Head of caudate nucleus (tissue), 42 donors: ENCODE measurements at regions not wholly inside any gene's neighbourhood (a gene's known extent, or its start where the extent isn't known, plus 50 kb on each side); places are given as distances from the start of the nearest gene placed in this dataset.

ENCODE experiments used
- DNase-seq, 42 donors: peaks; one replicate each; pipeline versions ENCODE4 v3.0.0 to v3.0.0-alpha.2; 2020 to 2021; ENCODE audit warnings: mixed read lengths in 7 of 42
- intact Hi-C: fragments of 100-400 bp; cut with DNase I; formaldehyde crosslinking; loops from one replicate; pipeline ENCODE4 v1.15.0; 2022

DNA sequence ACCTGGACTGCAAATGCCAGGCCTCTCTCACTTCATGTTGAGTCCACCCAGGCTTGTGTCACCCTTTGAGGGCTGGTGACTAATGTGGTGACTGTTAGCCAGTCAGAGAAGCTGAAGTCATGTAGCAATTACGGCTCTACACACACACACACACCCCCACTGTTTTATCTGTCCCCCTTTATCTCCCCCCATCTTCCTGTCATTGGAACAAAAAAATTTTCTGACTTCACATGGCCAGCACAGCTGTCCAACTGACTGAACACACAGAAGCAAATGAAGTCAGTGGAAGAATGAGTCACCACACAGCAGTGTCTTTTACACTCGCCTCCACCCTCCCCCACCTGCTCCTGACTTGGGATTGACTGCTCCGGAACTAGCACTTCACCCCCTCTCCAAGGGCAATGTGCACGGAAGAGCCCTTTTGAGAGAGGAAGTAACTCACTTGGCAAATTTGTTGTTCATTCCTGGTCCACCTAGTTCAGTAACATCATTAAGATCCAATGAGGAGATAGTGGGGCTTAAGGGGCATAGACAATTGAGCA is 198.0 kb downstream of the RNF144B start:
- DNase-seq, result peak in 17 of 42 donors; percentile 11 to 71 (median 25)
- intact Hi-C loops, result no loop called here

DNA sequence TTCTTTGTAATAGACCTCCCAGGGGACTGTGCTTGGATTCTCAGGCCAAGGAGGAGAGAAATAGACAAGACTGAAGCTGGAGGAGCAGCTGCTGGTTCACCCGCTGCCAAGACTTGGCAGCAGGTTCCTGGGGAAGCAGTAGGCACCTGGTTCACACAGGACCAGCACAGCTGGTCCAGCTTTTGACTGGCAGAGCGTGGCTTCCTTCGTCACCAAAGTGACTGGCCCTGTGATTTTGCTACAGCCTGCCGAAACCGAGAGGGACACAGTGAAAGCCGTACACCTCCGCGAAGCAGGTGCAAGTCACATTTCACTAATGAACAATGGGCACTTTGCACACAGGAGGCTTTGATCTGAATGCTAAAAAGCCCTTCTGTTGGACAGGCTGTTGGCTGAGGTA is 199.0 kb downstream of the RNF144B start:
- DNase-seq, result no peak
- intact Hi-C loops, result no loop called here

DNA sequence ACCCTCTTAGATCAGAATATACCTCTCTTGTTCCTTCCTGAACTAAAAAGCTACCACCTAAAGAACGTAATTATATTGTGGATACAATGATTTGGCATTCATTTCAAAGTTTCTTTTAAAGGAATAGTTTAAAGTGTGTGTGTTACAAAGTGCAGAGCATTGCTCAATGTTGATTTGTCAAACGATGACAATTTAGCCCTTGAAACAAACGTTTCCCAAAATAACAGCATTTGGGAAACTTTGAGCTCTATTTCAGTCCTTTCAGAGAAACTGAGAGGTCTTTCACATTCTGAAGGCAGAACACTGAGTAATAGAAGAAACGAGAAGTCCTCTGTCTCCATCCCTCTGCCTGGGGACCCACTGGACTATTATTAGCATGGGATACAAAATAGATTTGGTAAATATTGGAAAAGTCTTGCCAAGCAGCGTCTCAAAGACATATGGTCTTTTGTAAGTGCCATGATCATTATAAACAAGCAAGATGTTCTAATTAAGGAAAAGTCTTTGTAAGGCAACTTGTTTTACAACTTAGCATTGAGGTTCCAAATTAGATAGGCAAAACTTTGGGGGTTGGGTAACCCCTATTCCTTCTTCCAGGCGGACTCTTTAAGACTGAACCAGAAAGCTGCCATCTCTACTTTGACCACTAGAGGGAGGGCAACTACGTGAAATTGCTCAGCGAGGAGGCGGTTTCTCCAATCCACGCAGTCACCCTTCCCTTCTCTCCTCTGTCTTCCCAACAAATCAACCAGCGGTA is 208.8 kb downstream of the RNF144B start:
- intact Hi-C loops, result loop anchor here (10.0 kb wide), 1 partner anchor 1259 kb away; no protein-coding TSS in a partner anchor
- peak; percentile 12 to 91 (median 76) for DNase-seq

DNA sequence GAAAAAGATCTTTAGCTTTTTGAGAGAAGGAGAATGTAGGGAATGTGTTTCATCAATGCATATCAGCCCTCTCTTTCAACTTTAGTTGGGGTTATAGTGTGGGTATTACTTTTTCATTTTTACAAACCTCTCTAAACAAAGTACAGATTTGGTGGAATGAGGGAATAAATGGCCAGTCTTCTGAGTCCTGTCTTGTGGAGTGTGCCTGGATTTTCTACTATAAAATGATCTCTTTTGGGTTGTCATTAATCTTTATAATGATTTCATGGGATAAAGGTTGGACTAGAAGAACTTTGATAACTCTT is 209.3 kb downstream of the RNF144B start:
- no peak for DNase-seq
- intact Hi-C loops, result loop anchor here (10.0 kb wide), 1 partner anchor 1258 kb away; no protein-coding TSS in a partner anchor

DNA sequence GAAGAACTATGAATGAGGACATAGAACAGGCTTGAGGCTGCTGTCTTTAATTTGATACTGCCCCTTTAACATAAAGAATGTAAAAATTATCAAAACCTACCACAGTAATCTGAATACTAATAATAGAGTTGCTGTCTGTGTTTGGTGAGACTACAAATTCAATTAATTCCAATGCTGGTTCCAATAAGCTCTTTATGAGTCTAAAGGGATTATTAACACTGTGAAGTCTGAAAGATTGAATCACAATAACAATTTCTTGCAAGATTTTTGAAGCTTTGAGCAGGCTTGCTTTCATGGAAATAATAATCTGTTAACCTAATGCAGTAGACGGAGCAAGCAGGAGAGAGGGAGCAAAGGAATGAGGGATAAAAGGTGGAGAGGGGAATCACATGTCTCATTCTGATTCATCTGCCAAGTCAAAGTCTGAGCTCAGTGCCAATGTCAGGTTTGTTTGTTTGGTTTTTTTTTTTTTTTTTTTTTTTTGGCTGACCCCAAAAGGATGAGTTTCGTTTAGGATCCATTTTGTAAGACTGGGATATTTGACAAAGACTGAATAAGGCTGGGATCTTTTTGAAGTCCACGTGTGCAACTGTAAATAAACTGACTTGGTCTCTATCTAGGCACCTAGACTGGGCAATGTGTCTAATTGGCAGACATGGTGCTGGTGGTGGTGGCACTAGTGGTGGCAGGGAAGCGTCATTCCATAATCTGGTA is 211.6 kb downstream of the RNF144B start:
- DNase-seq, result no peak
- intact Hi-C loops, result loop anchor here (10.0 kb wide), 1 partner anchor 1256 kb away; no protein-coding TSS in a partner anchor

DNA sequence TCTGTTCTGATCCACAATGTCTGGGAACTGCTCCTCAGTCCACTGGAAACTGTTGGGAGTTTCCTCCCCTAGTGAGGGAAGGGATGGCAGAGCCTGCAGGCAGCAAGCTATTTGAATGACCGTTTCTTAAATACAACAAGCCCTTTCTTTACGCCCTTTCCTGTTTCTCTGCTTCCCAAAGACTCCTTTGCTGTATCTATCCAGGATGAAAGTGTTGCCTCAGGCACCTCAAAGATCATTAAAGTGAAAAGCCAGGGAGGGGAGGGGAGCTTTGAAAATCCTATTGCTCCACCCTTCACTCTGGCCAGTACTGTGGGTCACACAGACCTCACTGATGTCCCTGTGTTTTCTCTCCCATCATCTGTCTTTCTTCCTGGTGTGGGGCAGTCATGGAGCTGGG is 213.1 kb downstream of the RNF144B start:
- DNase-seq, result no peak
- intact Hi-C loops, result loop anchor here (10.0 kb wide), 1 partner anchor 1455 kb away; no protein-coding TSS in a partner anchor

DNA sequence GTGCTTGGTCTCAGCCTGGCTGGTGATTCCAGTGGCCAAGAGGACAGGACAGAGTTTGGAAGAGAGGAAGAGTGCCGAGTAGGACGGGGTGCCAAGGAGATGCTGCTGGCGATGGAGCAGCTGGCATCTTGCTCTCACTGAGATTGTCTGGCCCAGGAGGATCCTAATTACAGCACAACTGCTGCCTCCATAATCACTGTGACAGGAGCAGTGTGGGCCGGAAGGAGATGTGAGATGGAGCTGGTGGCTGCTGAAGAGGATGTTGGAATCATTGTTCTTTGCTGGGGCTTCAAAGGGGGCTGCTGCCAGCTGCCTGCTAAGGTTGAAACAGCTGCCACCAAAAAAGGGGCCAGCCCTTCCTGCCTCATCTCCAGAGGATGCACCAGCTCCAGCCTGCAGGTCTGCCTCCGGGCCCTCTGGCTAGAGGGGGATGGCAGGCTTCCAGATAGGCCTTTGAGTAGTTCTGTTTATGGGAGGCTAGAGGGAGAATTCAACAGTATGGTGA is 214.4 kb downstream of the RNF144B start:
- intact Hi-C loops, result loop anchor here (10.0 kb wide), 1 partner anchor 1453 kb away; no protein-coding TSS in a partner anchor
- no peak for DNase-seq

DNA sequence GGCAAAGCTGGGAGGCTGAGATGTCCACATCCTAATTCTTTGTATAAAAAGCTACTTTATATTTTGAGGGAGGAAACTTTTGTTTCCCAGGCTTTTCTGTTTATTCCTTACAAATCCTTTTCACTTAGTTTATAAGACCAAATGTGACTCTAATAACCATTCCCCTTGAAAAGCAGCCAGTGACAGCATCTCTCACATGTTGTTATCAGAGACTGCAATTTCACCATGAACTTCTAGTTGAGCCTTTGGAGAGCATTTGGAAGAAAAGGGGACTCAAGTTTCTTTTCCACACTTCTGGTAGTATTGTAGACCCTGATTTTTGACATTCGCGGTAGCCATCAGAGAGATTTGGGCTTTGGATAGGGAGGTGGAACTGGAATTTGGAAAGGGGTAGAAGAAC is 215.8 kb downstream of the RNF144B start:
- no peak for DNase-seq
- intact Hi-C loops, result loop anchor here (10.0 kb wide), 1 partner anchor 1452 kb away; no protein-coding TSS in a partner anchor

DNA sequence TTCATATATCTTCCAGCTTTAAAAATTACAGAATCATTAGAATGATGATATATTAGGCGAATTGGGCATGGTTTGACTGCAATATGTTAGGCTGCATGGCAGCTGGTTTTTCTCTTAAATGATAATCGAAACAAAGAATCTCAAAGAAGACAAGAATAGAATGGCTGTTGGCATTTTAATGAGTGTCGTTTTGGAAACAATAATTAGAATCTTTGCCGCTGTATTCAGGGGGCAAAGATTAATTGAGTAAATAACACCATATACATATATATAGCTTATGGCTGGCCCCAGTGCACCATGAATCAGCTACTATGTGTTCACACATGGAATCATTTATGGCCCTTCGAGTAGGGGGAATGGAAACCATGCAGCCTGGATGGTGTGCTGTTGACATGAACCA is 216.2 kb downstream of the RNF144B start:
- DNase-seq, result no peak
- intact Hi-C loops, result loop anchor here (10.0 kb wide), 1 partner anchor 1451 kb away; no protein-coding TSS in a partner anchor

DNA sequence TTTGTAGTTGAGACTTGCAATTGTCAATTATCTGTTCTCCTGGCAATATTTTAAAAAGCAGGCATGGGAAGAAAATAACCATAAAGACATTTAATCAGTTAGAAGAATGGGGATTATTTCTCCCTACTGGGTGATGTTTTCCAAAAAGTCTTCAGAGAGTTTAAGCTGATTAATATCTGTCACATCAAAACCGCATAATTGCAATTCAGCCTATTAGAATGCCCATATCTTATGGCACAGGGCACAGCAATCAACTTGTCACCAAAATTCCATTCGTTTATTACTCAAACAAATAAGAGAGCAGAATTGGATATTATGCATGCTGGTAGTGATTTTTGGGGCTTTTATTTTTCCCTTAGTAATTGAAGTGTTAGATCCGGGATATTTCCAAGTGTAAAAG is 218.7 kb downstream of the RNF144B start:
- intact Hi-C loops, result loop anchor here (10.0 kb wide), 1 partner anchor 1449 kb away; no protein-coding TSS in a partner anchor
- DNase-seq, result no peak

DNA sequence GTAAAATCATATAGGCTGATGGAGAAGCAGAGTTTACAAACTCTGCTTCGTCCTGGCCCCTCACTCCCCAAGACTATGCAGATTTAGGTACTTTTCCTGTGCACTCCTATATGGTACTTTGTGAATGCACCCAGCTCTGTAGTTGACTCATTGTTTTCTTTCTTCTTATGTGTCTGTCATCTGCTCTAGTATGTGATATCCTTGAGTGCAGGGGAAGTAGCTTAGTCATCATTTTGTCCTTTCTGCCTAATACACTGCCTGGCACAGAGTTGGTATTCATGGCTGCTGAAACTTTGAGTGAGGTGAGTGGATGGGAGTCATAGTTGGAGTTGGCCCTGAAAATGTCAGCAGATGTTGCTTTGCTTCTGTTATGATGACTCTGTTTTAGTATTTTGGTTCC is 222.6 kb downstream of the RNF144B start:
- DNase-seq, result no peak
- intact Hi-C loops, result loop anchor here (10.0 kb wide), 1 partner anchor 1445 kb away; no protein-coding TSS in a partner anchor

DNA sequence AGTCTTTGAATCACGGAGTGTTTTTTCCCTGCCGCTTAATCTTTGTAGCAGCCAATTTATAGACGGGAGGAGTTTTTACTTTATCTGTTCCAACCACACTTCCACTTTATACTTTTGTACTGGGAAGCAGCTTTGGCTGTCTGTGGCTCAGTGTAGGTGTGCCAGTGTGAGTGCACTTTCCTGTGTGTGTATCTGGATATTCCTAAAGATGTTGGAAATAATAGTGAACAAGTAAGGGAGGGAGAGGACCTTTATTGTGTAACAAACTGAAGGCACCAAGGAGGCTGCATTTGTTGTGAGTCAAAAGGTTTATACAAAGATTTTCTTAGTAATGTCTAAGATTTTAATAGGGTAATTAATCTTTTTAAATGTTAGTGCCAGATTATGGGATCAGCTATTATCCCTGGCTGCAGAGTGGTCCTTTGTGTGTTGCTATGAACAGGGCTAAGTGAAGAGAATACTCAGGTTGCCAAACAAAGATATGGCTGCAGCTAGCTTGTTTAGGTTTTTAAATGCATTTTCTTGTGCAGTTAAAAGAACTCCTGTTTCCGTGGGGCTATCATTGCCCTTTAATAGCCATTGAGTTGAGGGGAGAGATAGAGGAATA is 226.3 kb downstream of the RNF144B start:
- intact Hi-C loops, result no loop called here
- DNase-seq, result no peak

DNA sequence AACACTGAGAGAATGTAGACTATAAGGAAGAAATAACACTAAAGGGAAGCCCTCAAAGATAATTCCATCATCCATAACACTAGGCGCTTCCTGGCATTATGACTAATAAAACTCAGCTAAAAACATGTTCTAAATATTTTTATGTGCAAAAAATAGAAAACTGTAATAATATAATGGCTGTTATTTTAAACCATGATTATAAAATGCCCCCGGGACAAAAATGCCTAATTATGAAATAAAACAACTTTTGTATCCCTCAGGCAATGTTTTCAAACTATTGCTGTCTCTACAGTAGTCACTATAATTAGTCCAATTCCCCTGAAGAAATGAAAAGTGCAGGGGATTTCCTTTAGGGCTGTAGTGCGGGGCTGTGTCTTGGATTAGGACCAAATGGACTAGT is 242.4 kb downstream of the RNF144B start:
- no peak for DNase-seq
- intact Hi-C loops, result no loop called here

DNA sequence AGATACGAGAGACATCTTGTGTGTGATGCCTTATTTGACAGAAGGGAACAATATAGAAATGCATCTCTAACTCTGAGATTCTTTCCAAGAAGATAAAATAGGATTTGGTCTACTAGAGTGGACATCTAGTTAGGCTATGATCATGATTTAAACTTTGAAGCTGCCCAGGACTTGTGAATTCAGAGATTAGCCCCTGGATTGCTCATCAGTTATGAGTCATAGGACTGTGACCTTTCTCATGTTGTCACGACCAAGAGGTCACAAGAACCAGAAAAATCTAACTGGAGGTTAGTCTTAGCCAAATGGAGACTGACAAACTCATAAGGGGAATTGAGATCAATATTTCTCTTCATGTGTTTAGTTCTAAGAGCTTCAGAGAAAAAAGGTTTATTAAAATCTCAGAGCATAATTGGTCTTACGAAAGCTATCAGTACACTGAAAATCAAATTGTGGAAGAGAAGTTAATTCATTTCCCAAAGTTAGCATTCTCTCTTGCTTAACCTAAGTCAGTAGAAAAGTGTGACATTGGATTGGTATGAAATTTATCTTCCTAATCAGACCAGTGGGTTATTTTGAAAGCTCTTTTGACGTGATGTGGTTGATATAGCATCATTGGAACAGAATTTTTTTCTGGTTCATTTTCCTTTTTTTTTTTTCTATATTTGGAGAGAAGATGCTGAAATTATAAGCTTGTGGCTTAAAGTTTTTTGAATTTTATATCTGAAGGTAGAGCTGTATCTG is 245.7 kb downstream of the RNF144B start:
- DNase-seq, result no peak
- intact Hi-C loops, result no loop called here

DNA sequence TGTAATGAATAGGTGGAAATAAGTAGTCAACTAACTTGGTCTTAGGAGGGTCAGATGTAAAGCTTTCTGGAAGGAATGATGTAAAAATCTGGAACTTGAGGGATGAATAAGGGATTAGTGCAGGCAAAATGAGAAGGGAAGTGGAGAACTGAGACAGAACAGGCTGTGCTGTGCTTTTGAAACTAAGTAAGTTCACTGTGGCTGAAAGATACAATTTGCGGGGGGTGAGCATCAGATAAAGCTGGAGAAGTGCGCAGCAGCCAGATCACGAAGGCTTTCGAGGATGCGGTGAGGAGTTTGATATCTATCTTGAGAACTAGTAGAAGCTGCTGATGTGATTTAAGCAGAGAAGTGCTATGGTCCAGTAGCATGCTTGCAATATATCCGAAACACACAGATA is 247.8 kb downstream of the RNF144B start:
- intact Hi-C loops, result no loop called here
- no peak for DNase-seq

DNA sequence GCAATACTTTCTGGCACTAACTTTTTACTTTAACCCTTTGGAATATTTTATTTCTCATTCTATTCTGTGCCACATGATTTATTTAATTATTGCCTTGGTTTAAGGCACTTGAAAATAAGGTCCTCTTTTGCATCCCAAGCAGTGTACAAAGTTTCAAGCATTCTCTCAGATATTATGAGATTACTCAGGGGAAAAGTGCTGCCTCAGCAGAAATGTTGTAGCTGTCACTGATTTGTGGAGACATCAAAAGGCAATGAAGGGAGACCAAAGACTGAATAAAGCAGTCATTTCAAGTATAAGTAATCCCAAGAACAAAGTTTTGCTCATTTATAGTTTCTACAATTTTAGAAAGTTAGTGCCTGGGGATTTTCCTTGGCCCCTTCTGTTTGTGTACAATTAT is 253.0 kb downstream of the RNF144B start:
- intact Hi-C loops, result no loop called here
- no peak for DNase-seq

DNA sequence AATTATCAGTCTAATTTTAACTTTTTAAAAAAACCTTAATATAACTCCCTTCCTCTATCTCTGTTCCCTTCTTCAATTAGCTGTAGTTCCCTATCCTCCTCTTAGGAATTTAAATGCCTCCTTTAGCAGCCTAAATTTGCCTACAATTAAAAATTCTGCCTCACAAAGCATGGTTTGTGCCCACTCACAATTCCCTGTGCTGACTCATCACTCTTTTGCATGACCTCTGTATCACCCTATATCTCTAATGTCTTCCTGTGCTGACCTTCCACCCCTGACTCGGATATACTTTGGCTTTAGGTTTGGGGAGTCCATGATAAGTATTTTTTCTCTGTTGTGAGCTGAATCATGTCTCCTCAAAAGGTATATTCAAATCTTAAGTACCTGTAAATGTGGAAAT is 253.6 kb downstream of the RNF144B start:
- no peak for DNase-seq
- intact Hi-C loops, result no loop called here

DNA sequence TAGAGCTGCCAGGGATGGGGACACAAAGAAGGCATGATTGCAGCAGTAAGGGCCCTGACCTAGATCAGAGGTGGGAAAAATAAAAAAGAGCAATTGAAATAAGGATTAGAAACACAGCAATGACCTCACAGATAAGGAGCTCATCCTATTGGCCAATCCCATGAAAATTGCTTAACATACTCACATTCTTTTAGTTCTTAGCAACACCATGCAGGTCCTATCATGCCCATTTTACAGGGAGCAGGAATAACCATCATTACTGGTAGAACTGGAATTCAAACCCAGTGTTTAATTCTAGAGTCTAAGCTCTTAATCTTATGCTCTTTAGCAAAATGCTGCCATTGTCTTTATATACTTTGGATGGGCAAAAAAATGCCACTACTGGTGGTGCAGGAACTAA is 267.7 kb downstream of the RNF144B start:
- intact Hi-C loops, result no loop called here
- no peak for DNase-seq

DNA sequence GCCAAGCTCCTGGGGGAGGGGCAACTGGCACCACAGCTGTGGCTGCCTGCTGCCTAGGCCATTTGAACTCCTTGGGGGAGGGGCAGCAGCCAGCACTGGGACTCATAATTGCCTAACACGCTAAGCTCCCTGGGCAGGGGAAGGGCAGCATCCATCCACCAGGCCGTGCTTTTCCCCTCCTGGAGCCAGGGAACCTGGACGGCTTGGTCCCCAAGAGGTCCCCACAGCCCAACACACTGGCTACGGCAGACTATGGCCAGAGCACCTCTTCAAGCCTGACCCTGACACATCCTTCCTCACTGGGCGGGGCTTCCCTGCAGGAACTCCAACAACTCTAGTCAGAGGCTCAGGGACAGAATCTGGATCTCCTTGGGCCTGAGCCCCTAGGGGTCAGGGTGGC is 269.4 kb downstream of the RNF144B start:
- no peak for DNase-seq
- intact Hi-C loops, result no loop called here
